HUES48 (cell line): ENCODE measurements at regions not wholly inside any gene's neighbourhood (a gene's known extent, or its start where the extent isn't known, plus 50 kb on each side); places are given as distances from the start of the nearest gene placed in this dataset.

ENCODE experiments used
- H3K27ac ChIP-seq: one replicate; pipeline ENCODE4 v1.7.0; 2013; ENCODE audit warnings: low read depth, low read length, inconsistent platforms
- H3K27me3 ChIP-seq: 2 replicates; pipeline ENCODE4 v1.6.1; 2013; ENCODE audit warnings: mild to moderate bottlenecking, low read length; ENCODE audit not compliant: control insufficient read depth, insufficient read depth
- H3K36me3 ChIP-seq: 2 replicates; pipeline ENCODE4 v1.6.1; 2013; ENCODE audit warnings: low read length; ENCODE audit not compliant: control insufficient read depth, insufficient read depth
- H3K4me1 ChIP-seq: 2 replicates; pipeline ENCODE4 v1.6.1; 2013; ENCODE audit warnings: mild to moderate bottlenecking, low read length; ENCODE audit not compliant: control insufficient read depth, insufficient read depth
- H3K4me3 ChIP-seq: 2 replicates; pipeline ENCODE4 v1.5.1; 2013; ENCODE audit warnings: mild to moderate bottlenecking, low read depth, low read length
- H3K9ac ChIP-seq: 2 replicates; pipeline ENCODE4 v1.6.1; 2013; ENCODE audit warnings: mild to moderate bottlenecking, low read depth, low read length, moderate library complexity
- H3K9me3 ChIP-seq: 2 replicates; pipeline ENCODE4 v1.6.1; 2013; ENCODE audit warnings: low read length; ENCODE audit not compliant: control insufficient read depth, insufficient read depth

- Histone ChIP-seq H3K27ac (no peak overlapping the region), H3K9me3 (no peaks in the 10 kb centered on the region), H3K9ac (no peak overlapping the region), H3K27me3 (no peaks in the 10 kb centered on the region), H3K4me1 (no peaks in the 10 kb centered on the region), H3K4me3 (no peak overlapping the region), H3K36me3 (no peaks in the 10 kb centered on the region)
Observed at GRCh38 chr14:56471056-56471455, 108.5 kb upstream of the TMEM260 start.

- H3K4me3 ChIP-seq, result no peak overlapping the region
- H3K4me1 ChIP-seq, result no peaks in the 10 kb centered on the region
- no peak overlapping the region for H3K9ac ChIP-seq
- H3K9me3 ChIP-seq, result no peaks in the 10 kb centered on the region
- H3K27ac ChIP-seq, result no peak overlapping the region
- no peaks in the 10 kb centered on the region for H3K27me3 ChIP-seq
- H3K36me3 ChIP-seq, result no peaks in the 10 kb centered on the region
Observed at GRCh38 chr14:56474419-56475022, 105.1 kb upstream of the TMEM260 start.

- H3K27ac ChIP-seq, result no peak overlapping the region
- H3K4me3 ChIP-seq, result no peak overlapping the region
- H3K4me1 ChIP-seq, result 0 out of 2 replicates have a peak, but pooled peaks cover 4% of the 10 kb centered on the region
- H3K9me3 ChIP-seq, result no peaks in the 10 kb centered on the region
- no peak overlapping the region for H3K9ac ChIP-seq
- no peaks in the 10 kb centered on the region for H3K27me3 ChIP-seq
- H3K36me3 ChIP-seq, result no peaks in the 10 kb centered on the region
Observed at GRCh38 chr14:56482310-56482911, 97.2 kb upstream of the TMEM260 start.

GRCh38 chr14:56487090-56487667 is 92.4 kb upstream of the TMEM260 start:
- no peak overlapping the region for H3K27ac ChIP-seq
- no peaks in the 10 kb centered on the region for H3K27me3 ChIP-seq
- no peaks in the 10 kb centered on the region for H3K36me3 ChIP-seq
- H3K4me3 ChIP-seq, result no peak overlapping the region
- H3K9ac ChIP-seq, result no peak overlapping the region
- no peaks in the 10 kb centered on the region for H3K9me3 ChIP-seq
- peaks cover 11% of the 10 kb centered on the region; the same call in 1 of the 2 replicates for H3K4me1 ChIP-seq

GRCh38 chr14:56487761-56488160 is 91.8 kb upstream of the TMEM260 start:
- H3K27ac ChIP-seq, result no peak overlapping the region
- no peaks in the 10 kb centered on the region for H3K36me3 ChIP-seq
- H3K4me1 ChIP-seq, result peaks cover 8% of the 10 kb centered on the region; the same call in 1 of the 2 replicates
- no peaks in the 10 kb centered on the region for H3K9me3 ChIP-seq
- no peak overlapping the region for H3K4me3 ChIP-seq
- H3K9ac ChIP-seq, result no peak overlapping the region
- H3K27me3 ChIP-seq, result no peaks in the 10 kb centered on the region

GRCh38 chr14:56488306-56488705 is 91.3 kb upstream of the TMEM260 start:
- Histone ChIP-seq H3K36me3 (no peaks in the 10 kb centered on the region), H3K9ac (no peak overlapping the region), H3K4me1 (peaks cover 8% of the 10 kb centered on the region; the same call in 1 of the 2 replicates), H3K9me3 (no peaks in the 10 kb centered on the region), H3K27ac (no peak overlapping the region), H3K27me3 (no peaks in the 10 kb centered on the region), H3K4me3 (no peak overlapping the region)

GRCh38 chr14:56490379-56490778 is 89.2 kb upstream of the TMEM260 start:
- Histone ChIP-seq H3K27ac (no peak overlapping the region), H3K9ac (no peak overlapping the region), H3K4me3 (no peak overlapping the region), H3K27me3 (no peaks in the 10 kb centered on the region), H3K9me3 (no peaks in the 10 kb centered on the region), H3K36me3 (no peaks in the 10 kb centered on the region), H3K4me1 (peaks cover 8% of the 10 kb centered on the region; the same call in 1 of the 2 replicates)

- H3K4me3 ChIP-seq, result no peak overlapping the region
- H3K36me3 ChIP-seq, result no peaks in the 10 kb centered on the region
- no peaks in the 10 kb centered on the region for H3K27me3 ChIP-seq
- H3K4me1 ChIP-seq, result peaks cover 8% of the 10 kb centered on the region; the same call in 1 of the 2 replicates
- H3K27ac ChIP-seq, result no peak overlapping the region
- no peaks in the 10 kb centered on the region for H3K9me3 ChIP-seq
- no peak overlapping the region for H3K9ac ChIP-seq
Observed at GRCh38 chr14:56491299-56492285, 88.0 kb upstream of the TMEM260 start.

- Histone ChIP-seq H3K9me3 (no peaks in the 10 kb centered on the region), H3K27me3 (no peaks in the 10 kb centered on the region), H3K36me3 (no peaks in the 10 kb centered on the region), H3K4me1 (peaks cover 8% of the 10 kb centered on the region; the same call in 1 of the 2 replicates), H3K4me3 (no peak overlapping the region), H3K27ac (no peak overlapping the region), H3K9ac (no peak overlapping the region)
Observed at GRCh38 chr14:56494167-56494566, 85.4 kb upstream of the TMEM260 start.

GRCh38 chr14:56498112-56498511 is 81.5 kb upstream of the TMEM260 start:
- H3K9me3 ChIP-seq, result no peaks in the 10 kb centered on the region
- no peaks in the 10 kb centered on the region for H3K27me3 ChIP-seq
- H3K36me3 ChIP-seq, result no peaks in the 10 kb centered on the region
- H3K9ac ChIP-seq, result no peak overlapping the region
- peaks cover 18% of the 10 kb centered on the region for H3K4me1 ChIP-seq
- no peak overlapping the region for H3K27ac ChIP-seq
- no peak overlapping the region for H3K4me3 ChIP-seq
